ENCODE measurements at regions not wholly inside any gene's neighbourhood (a gene's known extent, or its start where the extent isn't known, plus 50 kb on each side); places are given as distances from the start of the nearest gene placed in this dataset.

- TF ChIP-seq EZH2 (IDR thresholded peaks at IDR 0.05) (no peak), CTCF (IDR thresholded peaks at IDR 0.05) (no peak), EZH2phosphoT487 (IDR thresholded peaks at IDR 0.05) (no peak)
Measured at GRCh38 chr4:106806158-106806797, 229.8 kb downstream of the DKK2 start.

Data from neural progenitor cell (in vitro differentiated cells).